Hepatocyte (in vitro differentiated cells): ENCODE measurements at regions not wholly inside any gene's neighbourhood (a gene's known extent, or its start where the extent isn't known, plus 50 kb on each side); places are given as distances from the start of the nearest gene placed in this dataset.

ENCODE experiments used
- EZH2 ChIP-seq: fragments of 200-600 bp; sonication (generic); IDR thresholded peaks from 2 replicates; pipeline ENCODE4 v1.6.1; 2016; ENCODE audit warnings: antibody characterized with exemption, mild to moderate bottlenecking, borderline replicate concordance
- EZH2phosphoT487 ChIP-seq: fragments of 200-600 bp; sonication (generic); IDR thresholded peaks from one replicate; pipeline ENCODE4 v1.6.1; 2018; ENCODE audit warnings: antibody characterized with exemption, mild to moderate bottlenecking, low read depth, moderate library complexity; ENCODE audit not compliant: unreplicated experiment, severe bottlenecking
- TF ChIP-seq, protein P1 (sequence below): fragments of 200-600 bp; sonication (generic); IDR thresholded peaks from 2 replicates; pipeline ENCODE4 v1.5.1; 2016; ENCODE audit warnings: antibody characterized with exemption, mild to moderate bottlenecking; ENCODE audit not compliant: poor library complexity

DNA sequence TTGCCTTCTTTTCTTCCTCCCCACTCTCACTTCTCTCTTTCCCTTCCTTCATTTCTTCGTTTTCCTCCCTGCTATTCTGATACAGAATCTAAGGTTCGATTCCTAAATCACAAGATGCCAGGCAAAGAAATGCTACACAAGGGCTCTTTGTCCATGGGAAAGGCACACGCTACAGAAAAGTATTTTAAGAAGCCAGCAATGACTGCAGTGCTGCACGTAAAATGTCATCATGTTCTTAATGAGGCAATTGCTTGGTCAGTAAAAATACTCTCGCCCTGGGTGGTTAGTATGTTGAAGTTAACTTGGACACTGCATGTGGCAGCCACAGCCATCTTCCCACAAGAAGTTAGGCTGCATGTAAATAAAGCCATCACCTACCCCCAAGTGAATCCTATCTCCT is 178.4 kb downstream of the DHX15 start:
- TF ChIP-seq, protein P1, sequence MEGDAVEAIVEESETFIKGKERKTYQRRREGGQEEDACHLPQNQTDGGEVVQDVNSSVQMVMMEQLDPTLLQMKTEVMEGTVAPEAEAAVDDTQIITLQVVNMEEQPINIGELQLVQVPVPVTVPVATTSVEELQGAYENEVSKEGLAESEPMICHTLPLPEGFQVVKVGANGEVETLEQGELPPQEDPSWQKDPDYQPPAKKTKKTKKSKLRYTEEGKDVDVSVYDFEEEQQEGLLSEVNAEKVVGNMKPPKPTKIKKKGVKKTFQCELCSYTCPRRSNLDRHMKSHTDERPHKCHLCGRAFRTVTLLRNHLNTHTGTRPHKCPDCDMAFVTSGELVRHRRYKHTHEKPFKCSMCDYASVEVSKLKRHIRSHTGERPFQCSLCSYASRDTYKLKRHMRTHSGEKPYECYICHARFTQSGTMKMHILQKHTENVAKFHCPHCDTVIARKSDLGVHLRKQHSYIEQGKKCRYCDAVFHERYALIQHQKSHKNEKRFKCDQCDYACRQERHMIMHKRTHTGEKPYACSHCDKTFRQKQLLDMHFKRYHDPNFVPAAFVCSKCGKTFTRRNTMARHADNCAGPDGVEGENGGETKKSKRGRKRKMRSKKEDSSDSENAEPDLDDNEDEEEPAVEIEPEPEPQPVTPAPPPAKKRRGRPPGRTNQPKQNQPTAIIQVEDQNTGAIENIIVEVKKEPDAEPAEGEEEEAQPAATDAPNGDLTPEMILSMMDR, result no peak
- TF ChIP-seq EZH2 (no peak), EZH2phosphoT487 (no peak)
